ENCODE measurements at regions not wholly inside any gene's neighbourhood (a gene's known extent, or its start where the extent isn't known, plus 50 kb on each side); places are given as distances from the start of the nearest gene placed in this dataset.

GRCh38 chr6:28774292-28775051, 149.3 kb downstream of the TRIM27 start:
- H3K27me3 Mint-ChIP-seq (ENCODE audit: low read depth) = peaks cover 97% of the 10 kb centered on the region
- H3K9me3 Mint-ChIP-seq = no peaks in the 10 kb centered on the region
- CTCF ChIA-PET = interaction anchor here (0.8 to 2.9 kb wide), 7 partner anchors 9 to 64 kb away, joined by 4 to 15 read pairs (median 7); no protein-coding TSS in a partner anchor
- TF ChIP-seq ZNF219 (CRISPR knock-in tag; IDR thresholded peaks at IDR 0.05; ENCODE audit: borderline replicate concordance) (no peak), ZNF425 (CRISPR knock-in tag; conservative IDR thresholded peaks at IDR 0.05) (no peak), ZNF396 (CRISPR knock-in tag; IDR thresholded peaks at IDR 0.05; ENCODE audit: borderline replicate concordance) (no peak), ZNF232 (CRISPR knock-in tag; IDR thresholded peaks at IDR 0.05) (no peak), RORB (CRISPR knock-in tag; IDR thresholded peaks at IDR 0.05) (no peak), AFF4 (CRISPR knock-in tag; IDR thresholded peaks at IDR 0.05; ENCODE audit: borderline replicate concordance) (no peak), ZNF532 (CRISPR knock-in tag; IDR thresholded peaks at IDR 0.05; ENCODE audit: borderline replicate concordance) (no peak)
- POLR2A ChIA-PET = interaction anchor here (0.7 kb wide), 1 partner anchor 31 kb away, joined by 3 read pairs; no protein-coding TSS in a partner anchor
- H3K27ac Mint-ChIP-seq = no peak overlapping the region
- peaks cover 86% of the 10 kb centered on the region for H3K4me1 Mint-ChIP-seq
- H3K4me3 Mint-ChIP-seq = peak overlapping the region; percentile 74
- H3K36me3 Mint-ChIP-seq = no peaks in the 10 kb centered on the region; the same call in 1 of the 2 replicates
- DNase-seq (ENCODE audit: low spot score) = no peak
- no peak for ATAC-seq

GRCh38 chr6:28775052-28775376, 148.8 kb downstream of the TRIM27 start:
- peaks cover 97% of the 10 kb centered on the region for H3K27me3 Mint-ChIP-seq (ENCODE audit: low read depth)
- CTCF ChIA-PET = interaction anchor here (1.6 to 1.7 kb wide), 2 partner anchors 10 to 11 kb away, joined by 7 to 8 read pairs; no protein-coding TSS in a partner anchor

More at GRCh38 chr6:28775052-28775376, 148.8 kb downstream of the TRIM27 start:
- Mint-ChIP-seq H3K4me1 (peaks cover 83% of the 10 kb centered on the region), H3K4me3 (peak overlapping the region; percentile 74), H3K36me3 (peaks cover 3% of the 10 kb centered on the region; the same call in 1 of the 2 replicates), H3K9me3 (no peaks in the 10 kb centered on the region), H3K27ac (no peak overlapping the region)
- DNase-seq (ENCODE audit: low spot score) (no peak), ATAC-seq (no peak)
- POLR2A ChIA-PET = interaction anchor here (1.0 kb wide), 1 partner anchor 101 kb away, joined by 3 read pairs; no protein-coding TSS in a partner anchor
- TF ChIP-seq ELF4 (CRISPR knock-in tag; IDR thresholded peaks at IDR 0.05; ENCODE audit: low read depth) (no peak), GTF2I (CRISPR knock-in tag; conservative IDR thresholded peaks at IDR 0.05) (no peak), MXD4 (CRISPR knock-in tag; IDR thresholded peaks at IDR 0.05; ENCODE audit: borderline replicate concordance) (no peak), NFYB (CRISPR knock-in tag; conservative IDR thresholded peaks at IDR 0.05; ENCODE audit: low read depth) (no peak), SMAD3 (CRISPR knock-in tag; IDR thresholded peaks at IDR 0.05; ENCODE audit: borderline replicate concordance) (no peak), ZNF263 (CRISPR knock-in tag; IDR thresholded peaks at IDR 0.05; ENCODE audit: low read depth) (no peak), JUN (CRISPR knock-in tag; IDR thresholded peaks at IDR 0.05) (no peak), CDX4 (CRISPR knock-in tag; IDR thresholded peaks at IDR 0.05; ENCODE audit: borderline replicate concordance) (no peak), PREB (CRISPR knock-in tag; IDR thresholded peaks at IDR 0.05; ENCODE audit: borderline replicate concordance) (no peak)

Data from WTC11 (cell line).